IMR-90 (cell line): ENCODE measurements at regions not wholly inside any gene's neighbourhood (a gene's known extent, or its start where the extent isn't known, plus 50 kb on each side); places are given as distances from the start of the nearest gene placed in this dataset.

Experiments used
- ATAC-seq: fragments of 200-7000 bp; cut with Tn5 transposase; 2 replicates; pipeline ENCODE4 v1.9.1; 2020; ENCODE audit warnings: low read depth, mild to moderate bottlenecking, moderate library complexity
- BruUV-seq: library from RNA; stranded (reverse); fragments of 400-500 nt; replicated peaks from 2 replicates; lab custom pipeline; 2021; lab: Mats Ljungman, UMichigan
- CTCF ChIA-PET: fragments of 300-600 bp; formaldehyde crosslinking; extraction: SDS; loops from one replicate; lab custom pipeline; 2021; ENCODE audit warnings: antibody characterized with exemption; lab: Yijun Ruan, JAX
- POLR2A ChIA-PET: fragments of 300-600 bp; sonication (Branson Sonifier 250); formaldehyde crosslinking; loops from one replicate; lab custom pipeline; 2022; ENCODE audit warnings: antibody characterized with exemption; ENCODE audit not compliant: unreplicated experiment; lab: Charles Lee
- DNase-seq: peaks from one replicate; pipeline ENCODE4 v3.0.0; 2013
- H2AFZ ChIP-seq: replicated peaks from 2 replicates; pipeline ENCODE3; 2013; ENCODE audit warnings: low read length, mild to moderate bottlenecking; ENCODE audit not compliant: poor library complexity
- H2AK5ac ChIP-seq: 2 replicates; pipeline ENCODE4 v1.6.1; 2013; ENCODE audit warnings: low read depth, low read length, inconsistent platforms
- H2AK9ac ChIP-seq: replicated peaks from 2 replicates; pipeline ENCODE3; 2013; ENCODE audit warnings: mild to moderate bottlenecking, low read depth, low read length, moderate library complexity; ENCODE audit not compliant: poor library complexity
- H2BK120ac ChIP-seq: 2 replicates; pipeline ENCODE4 v1.6.1; 2013; ENCODE audit warnings: low read depth, low read length, inconsistent platforms
- H2BK15ac ChIP-seq: 3 replicates; pipeline ENCODE4 v1.6.1; 2013; ENCODE audit warnings: low read depth, low read length, inconsistent platforms
- H2BK20ac ChIP-seq: 2 replicates; pipeline ENCODE4 v1.6.1; 2013; ENCODE audit warnings: low read depth, mild to moderate bottlenecking, inconsistent platforms, low read length, moderate library complexity
- H2BK5ac ChIP-seq: 2 replicates; pipeline ENCODE4 v1.6.1; 2013; ENCODE audit warnings: mild to moderate bottlenecking, low read depth, low read length, inconsistent platforms; ENCODE audit not compliant: poor library complexity, severe bottlenecking
- H3K14ac ChIP-seq: replicated peaks from 2 replicates; pipeline ENCODE4 v1.6.1; 2013; ENCODE audit warnings: low read depth, low read length, inconsistent platforms
- H3K18ac ChIP-seq: 2 replicates; pipeline ENCODE4 v1.6.1; 2013; ENCODE audit warnings: low read depth, low read length, control low read depth
- H3K23ac ChIP-seq: 2 replicates; pipeline ENCODE4 v1.6.1; 2013; ENCODE audit warnings: low read depth, low read length, inconsistent platforms
- H3K27ac ChIP-seq: 2 replicates; pipeline ENCODE4 v1.5.1; 2013; ENCODE audit warnings: mild to moderate bottlenecking, control low read depth, low read length; ENCODE audit not compliant: insufficient read depth
- H3K27me3 ChIP-seq: 2 replicates; pipeline ENCODE4 v1.6.1; 2013; ENCODE audit warnings: low read length; ENCODE audit not compliant: control insufficient read depth, insufficient read depth
- H3K36me3 ChIP-seq: 2 replicates; pipeline ENCODE4 v1.6.1; 2013; ENCODE audit warnings: low read length, mixed read lengths; ENCODE audit not compliant: control insufficient read depth, insufficient read depth
- H3K4ac ChIP-seq: 2 replicates; pipeline ENCODE4 v1.6.1; 2013; ENCODE audit warnings: low read depth, low read length, inconsistent platforms
- H3K4me1 ChIP-seq: 2 replicates; pipeline ENCODE4 v1.6.1; 2013; ENCODE audit warnings: low read length, mixed read lengths; ENCODE audit not compliant: control insufficient read depth, insufficient read depth
- H3K4me2 ChIP-seq: 2 replicates; pipeline ENCODE4 v1.6.1; 2013; ENCODE audit warnings: low read depth, mild to moderate bottlenecking, control low read depth, low read length, moderate library complexity
- H3K4me3 ChIP-seq: 2 replicates; pipeline ENCODE4 v1.5.1; 2013; ENCODE audit warnings: low read depth, mild to moderate bottlenecking, control low read depth, low read length, moderate library complexity; ENCODE audit not compliant: insufficient read depth
- H3K56ac ChIP-seq: 2 replicates; pipeline ENCODE4 v1.6.1; 2013; ENCODE audit warnings: low read length, inconsistent platforms; ENCODE audit not compliant: insufficient read depth; ENCODE audit errors: extremely low read depth
- H3K79me1 ChIP-seq, 2 experiments: 2 replicates each; pipeline ENCODE4 v1.6.1; 2013; ENCODE audit warnings: low read length in 2 of 2, inconsistent platforms in 1 of 2, low read depth in 1 of 2
- H3K9ac ChIP-seq: 2 replicates; pipeline ENCODE4 v1.6.1; 2013; ENCODE audit warnings: low read depth, low read length, control low read depth
- H3K9me1 ChIP-seq: 2 replicates; pipeline ENCODE4 v1.6.1; 2013; ENCODE audit warnings: low read length, inconsistent platforms; ENCODE audit not compliant: insufficient read depth
- H3K9me3 ChIP-seq: 2 replicates; pipeline ENCODE4 v1.6.1; 2013; ENCODE audit warnings: low read length; ENCODE audit not compliant: control insufficient read depth, insufficient read depth
- H4K20me1 ChIP-seq: 2 replicates; pipeline ENCODE4 v1.6.1; 2013; ENCODE audit warnings: low read length, inconsistent platforms; ENCODE audit not compliant: insufficient read depth
- H4K5ac ChIP-seq: 2 replicates; pipeline ENCODE4 v1.6.1; 2013; ENCODE audit warnings: mild to moderate bottlenecking, low read depth, low read length, control low read depth
- H4K8ac ChIP-seq, 2 experiments: 2 replicates each; pipeline ENCODE4 v1.6.1; 2013; ENCODE audit warnings: low read depth in 2 of 2, low read length in 2 of 2, control low read depth in 1 of 2, inconsistent platforms in 1 of 2
- H4K91ac ChIP-seq: 2 replicates; pipeline ENCODE4 v1.6.1; 2013; ENCODE audit warnings: low read depth, low read length, inconsistent platforms; ENCODE audit not compliant: insufficient read depth
- BHLHE40 ChIP-seq: fragments of 150-350 bp; IDR thresholded peaks from 2 replicates; pipeline ENCODE4 v1.6.1; 2016; ENCODE audit warnings: mild to moderate bottlenecking, low read depth, low read length
- CEBPB ChIP-seq: IDR thresholded peaks from 2 replicates; pipeline ENCODE4 v1.6.1; 2012; ENCODE audit warnings: low read depth, low read length, improper control_type of control experiment
- CHD1 ChIP-seq: IDR thresholded peaks from 2 replicates; pipeline ENCODE4 v1.6.1; 2012; ENCODE audit warnings: low read depth, low read length, improper control_type of control experiment
- CTCF ChIP-seq: conservative IDR thresholded peaks from 2 replicates; pipeline ENCODE4 v1.5.1; 2012; ENCODE audit warnings: mild to moderate bottlenecking, low read depth, low read length, improper control_type of control experiment
- FOS ChIP-seq: fragments of 150-350 bp; IDR thresholded peaks from 2 replicates; pipeline ENCODE4 v1.6.1; 2016; ENCODE audit warnings: low read depth, low read length
- MAFK ChIP-seq: IDR thresholded peaks from 2 replicates; pipeline ENCODE4 v1.6.1; 2012; ENCODE audit warnings: low read depth, low read length, improper control_type of control experiment
- MAZ ChIP-seq: IDR thresholded peaks from 2 replicates; pipeline ENCODE4 v1.6.1; 2012; ENCODE audit warnings: low read depth, mild to moderate bottlenecking, low read length, improper control_type of control experiment, moderate library complexity, borderline replicate concordance
- MXI1 ChIP-seq: IDR thresholded peaks from 2 replicates; pipeline ENCODE4 v1.6.1; 2012; ENCODE audit warnings: low read depth, mild to moderate bottlenecking, low read length, moderate library complexity, borderline replicate concordance
- POLR2A ChIP-seq: IDR thresholded peaks from 2 replicates; pipeline ENCODE4 v1.6.1; 2012; ENCODE audit warnings: mild to moderate bottlenecking, low read depth, low read length
- RAD21 ChIP-seq: IDR thresholded peaks from 2 replicates; pipeline ENCODE4 v1.6.1; 2012; ENCODE audit warnings: low read length, improper control_type of control experiment
- RCOR1 ChIP-seq: IDR thresholded peaks from 2 replicates; pipeline ENCODE4 v1.6.1; 2012; ENCODE audit warnings: mild to moderate bottlenecking, low read length, improper control_type of control experiment; ENCODE audit not compliant: insufficient replicate concordance
- SMC3 ChIP-seq: fragments of 150-350 bp; IDR thresholded peaks from 2 replicates; pipeline ENCODE4 v1.6.1; 2016; ENCODE audit warnings: low read depth, mild to moderate bottlenecking, antibody characterized with exemption, low read length, moderate library complexity
- WGBS, 2 experiments: methylation state at CpG; one replicate each; pipeline versions ENCODE4 v1.1.5 to v1.1.7; 2013; ENCODE audit warnings: missing lambda C conversion rate in 2 of 2; ENCODE audit not compliant: insufficient read length in 1 of 2; ENCODE audit errors: extremely low coverage in 2 of 2; 5-methylcytosine and 5-hydroxymethylcytosine counted together
- dilution Hi-C: fragments of 300-500 bp; cut with HindIII; formaldehyde crosslinking; loops from one replicate; pipeline ENCODE4 v1.14.3; 2018; ENCODE audit warnings: low sequenced_read_pairs; ENCODE audit not compliant: unreplicated experiment
- in situ Hi-C: fragments of 300-500 bp; cut with MboI; formaldehyde crosslinking; loops from 3 replicates; pipeline ENCODE4 v1.14.3; 2019; ENCODE audit warnings: low sequenced_read_pairs, inconsistent platforms, mixed read lengths
- intact Hi-C: fragments of 100-400 bp; cut with micrococcal nuclease; formaldehyde crosslinking; loops from 2 replicates; pipeline ENCODE4 v1.10.0; 2022
- TF ChIP-seq, protein P1 (sequence below): fragments of 150-350 bp; IDR thresholded peaks from 2 replicates; pipeline ENCODE4 v1.6.1; 2016; ENCODE audit warnings: low read depth, mild to moderate bottlenecking, low read length, moderate library complexity, borderline replicate concordance
- TF ChIP-seq, protein P2 (sequence below): fragments of 150-350 bp; IDR thresholded peaks from 2 replicates; pipeline ENCODE4 v1.6.1; 2017; ENCODE audit warnings: mild to moderate bottlenecking, antibody characterized with exemption, low read length, low read depth

GRCh38 chr7:12812111-12812510 lies 124.7 kb downstream of the ARL4A start:
- no peak overlapping the region for H3K9ac ChIP-seq
- no peaks in the 10 kb centered on the region for H3K36me3 ChIP-seq

More at GRCh38 chr7:12812111-12812510, 124.7 kb downstream of the ARL4A start:
- Histone ChIP-seq H3K79me1 (no peaks in the 10 kb centered on the region), H4K91ac (no peak overlapping the region), H2BK120ac (no peak overlapping the region), H3K14ac (no peak overlapping the region), H3K18ac (no peak overlapping the region), H4K8ac (no peak overlapping the region), H3K9me3 (no peaks in the 10 kb centered on the region), H3K23ac (no peak overlapping the region), H2BK5ac (no peak overlapping the region), H3K4me3 (no peak overlapping the region), H3K56ac (no peak overlapping the region), H3K27ac (no peak overlapping the region), H3K4me2 (no peak overlapping the region), H4K5ac (no peak overlapping the region), H2BK20ac (no peak overlapping the region), H3K9me1 (no peaks in the 10 kb centered on the region), H2AK5ac (no peak overlapping the region), H3K27me3 (no peaks in the 10 kb centered on the region), H3K4me1 (no peaks in the 10 kb centered on the region), H2AK9ac (no peak overlapping the region), H3K4ac (no peak overlapping the region), H4K20me1 (no peaks in the 10 kb centered on the region), H2AFZ (no peak overlapping the region), H2BK15ac (no peak overlapping the region)
- POLR2A ChIA-PET: no interaction called here
- TF ChIP-seq, protein P1, sequence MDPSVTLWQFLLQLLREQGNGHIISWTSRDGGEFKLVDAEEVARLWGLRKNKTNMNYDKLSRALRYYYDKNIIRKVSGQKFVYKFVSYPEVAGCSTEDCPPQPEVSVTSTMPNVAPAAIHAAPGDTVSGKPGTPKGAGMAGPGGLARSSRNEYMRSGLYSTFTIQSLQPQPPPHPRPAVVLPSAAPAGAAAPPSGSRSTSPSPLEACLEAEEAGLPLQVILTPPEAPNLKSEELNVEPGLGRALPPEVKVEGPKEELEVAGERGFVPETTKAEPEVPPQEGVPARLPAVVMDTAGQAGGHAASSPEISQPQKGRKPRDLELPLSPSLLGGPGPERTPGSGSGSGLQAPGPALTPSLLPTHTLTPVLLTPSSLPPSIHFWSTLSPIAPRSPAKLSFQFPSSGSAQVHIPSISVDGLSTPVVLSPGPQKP: no peak
- TF ChIP-seq MAFK (no peak), RCOR1 (no peak), BHLHE40 (no peak), RAD21 (no peak), FOS (no peak), POLR2A (no peak), MAZ (no peak), MXI1 (no peak), CEBPB (no peak), CHD1 (no peak), SMC3 (no peak), CTCF (no peak)
- TF ChIP-seq, protein P2, sequence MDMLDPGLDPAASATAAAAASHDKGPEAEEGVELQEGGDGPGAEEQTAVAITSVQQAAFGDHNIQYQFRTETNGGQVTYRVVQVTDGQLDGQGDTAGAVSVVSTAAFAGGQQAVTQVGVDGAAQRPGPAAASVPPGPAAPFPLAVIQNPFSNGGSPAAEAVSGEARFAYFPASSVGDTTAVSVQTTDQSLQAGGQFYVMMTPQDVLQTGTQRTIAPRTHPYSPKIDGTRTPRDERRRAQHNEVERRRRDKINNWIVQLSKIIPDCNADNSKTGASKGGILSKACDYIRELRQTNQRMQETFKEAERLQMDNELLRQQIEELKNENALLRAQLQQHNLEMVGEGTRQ: no peak
- CTCF ChIA-PET: no interaction called here
- in situ Hi-C loops (no loop called here), intact Hi-C loops (no loop called here), dilution Hi-C loops (no loop called here)
- WGBS, 2 experiments: no CpG with 5 or more reads among the region's 4 CpGs
- no TSS peak for BruUV-seq
- ATAC-seq (no peak), DNase-seq (no peak)
